ENCODE measurements at regions not wholly inside any gene's neighbourhood (a gene's known extent, or its start where the extent isn't known, plus 50 kb on each side); places are given as distances from the start of the nearest gene placed in this dataset.
"Not testable (repeated sequence)": the region's sequence is repeated elsewhere in the genome, so short reads cannot be mapped to it uniquely, and the experiment has no call there.

- no peak for DNase-seq (ENCODE audit: low spot score in 2 of 2)
- no peaks in the 10 kb centered on the region for H3K36me3 Mint-ChIP-seq (ENCODE audit: insufficient read depth)
Observed at GRCh38 chr5:158234323-158235158, 375.6 kb upstream of the CLINT1 start.

GRCh38 chr5:158233735-158234322, 374.9 kb upstream of the CLINT1 start:
- Mint-ChIP-seq H3K4me3 (no peak overlapping the region), H3K4me1 (no peaks in the 10 kb centered on the region), H3K27me3 (no peaks in the 10 kb centered on the region), H3K27ac (ENCODE audit: low read depth) (no peak overlapping the region), H3K36me3 (ENCODE audit: insufficient read depth) (no peaks in the 10 kb centered on the region), H3K9me3 (no peaks in the 10 kb centered on the region)
- DNase-seq (ENCODE audit: low spot score in 2 of 2) (no peak), ATAC-seq (replicated peaks; ENCODE audit: extremely low read depth, poor library complexity, severe bottlenecking) (no peak)

More at GRCh38 chr5:158234323-158235158, 375.6 kb upstream of the CLINT1 start:
- no peak for ATAC-seq (replicated peaks; ENCODE audit: extremely low read depth, poor library complexity, severe bottlenecking)
- Mint-ChIP-seq H3K4me3 (no peak overlapping the region), H3K27me3 (no peaks in the 10 kb centered on the region), H3K9me3 (no peaks in the 10 kb centered on the region), H3K27ac (ENCODE audit: low read depth) (no peak overlapping the region), H3K4me1 (no peaks in the 10 kb centered on the region)

GRCh38 chr5:158227314-158227713, 368.4 kb upstream of the CLINT1 start:
- DNase-seq (ENCODE audit: low spot score in 2 of 2); H3K27ac Mint-ChIP-seq (ENCODE audit: low read depth); H3K27me3 Mint-ChIP-seq; H3K36me3 Mint-ChIP-seq (ENCODE audit: insufficient read depth); H3K4me1 Mint-ChIP-seq; H3K4me3 Mint-ChIP-seq; ATAC-seq (replicated peaks; ENCODE audit: extremely low read depth, poor library complexity, severe bottlenecking); H3K9me3 Mint-ChIP-seq: not testable (repeated sequence)

GRCh38 chr5:158226496-158226895, 367.6 kb upstream of the CLINT1 start:
- no peak for DNase-seq (ENCODE audit: low spot score in 2 of 2)
- Mint-ChIP-seq H3K27ac (ENCODE audit: low read depth) (no peak overlapping the region), H3K27me3 (peaks cover 9% of the 10 kb centered on the region), H3K36me3 (ENCODE audit: insufficient read depth) (no peaks in the 10 kb centered on the region), H3K4me1 (no peaks in the 10 kb centered on the region), H3K9me3 (no peaks in the 10 kb centered on the region), H3K4me3 (no peak overlapping the region)
- no peak for ATAC-seq (replicated peaks; ENCODE audit: extremely low read depth, poor library complexity, severe bottlenecking)

- H3K27me3 Mint-ChIP-seq: peaks cover 9% of the 10 kb centered on the region
- no peaks in the 10 kb centered on the region for H3K9me3 Mint-ChIP-seq
- H3K4me3 Mint-ChIP-seq: no peak overlapping the region
- DNase-seq (ENCODE audit: low spot score in 2 of 2) (no peak), ATAC-seq (replicated peaks; ENCODE audit: extremely low read depth, poor library complexity, severe bottlenecking) (no peak)
- H3K36me3 Mint-ChIP-seq (ENCODE audit: insufficient read depth): no peaks in the 10 kb centered on the region
- no peaks in the 10 kb centered on the region for H3K4me1 Mint-ChIP-seq
- no peak overlapping the region for H3K27ac Mint-ChIP-seq (ENCODE audit: low read depth)
Observed at GRCh38 chr5:158224253-158224652, 365.3 kb upstream of the CLINT1 start.

- Mint-ChIP-seq H3K36me3 (ENCODE audit: insufficient read depth) (no peaks in the 10 kb centered on the region), H3K9me3 (no peaks in the 10 kb centered on the region)
Observed at GRCh38 chr5:158223054-158223600, 364.2 kb upstream of the CLINT1 start.

GRCh38 chr5:158212917-158213316, 354.0 kb upstream of the CLINT1 start:
- DNase-seq (ENCODE audit: low spot score in 2 of 2) (no peak), ATAC-seq (replicated peaks; ENCODE audit: extremely low read depth, poor library complexity, severe bottlenecking) (no peak)
- H3K27ac Mint-ChIP-seq (ENCODE audit: low read depth): no peak overlapping the region
- no peaks in the 10 kb centered on the region for H3K36me3 Mint-ChIP-seq (ENCODE audit: insufficient read depth)
- H3K27me3 Mint-ChIP-seq: no peaks in the 10 kb centered on the region
- no peaks in the 10 kb centered on the region for H3K4me1 Mint-ChIP-seq
- no peak overlapping the region for H3K4me3 Mint-ChIP-seq
- peaks cover 5% of the 10 kb centered on the region for H3K9me3 Mint-ChIP-seq

More at GRCh38 chr5:158223054-158223600, 364.2 kb upstream of the CLINT1 start:
- ATAC-seq (replicated peaks; ENCODE audit: extremely low read depth, poor library complexity, severe bottlenecking) (no peak), DNase-seq (ENCODE audit: low spot score in 2 of 2) (no peak)
- Mint-ChIP-seq H3K27me3 (peaks cover 9% of the 10 kb centered on the region), H3K27ac (ENCODE audit: low read depth) (no peak overlapping the region), H3K4me3 (no peak overlapping the region), H3K4me1 (no peaks in the 10 kb centered on the region)

- Mint-ChIP-seq H3K4me3 (no peak overlapping the region), H3K27me3 (no peaks in the 10 kb centered on the region), H3K4me1 (no peaks in the 10 kb centered on the region), H3K36me3 (ENCODE audit: insufficient read depth) (no peaks in the 10 kb centered on the region), H3K9me3 (no peaks in the 10 kb centered on the region), H3K27ac (ENCODE audit: low read depth) (no peak overlapping the region)
- DNase-seq (ENCODE audit: low spot score in 2 of 2): no peak
- ATAC-seq (replicated peaks; ENCODE audit: extremely low read depth, poor library complexity, severe bottlenecking): no peak
Observed at GRCh38 chr5:158212237-158212636, 353.3 kb upstream of the CLINT1 start.

GRCh38 chr5:158209219-158209908, 350.4 kb upstream of the CLINT1 start:
- no peaks in the 10 kb centered on the region for H3K4me1 Mint-ChIP-seq
- ATAC-seq (replicated peaks; ENCODE audit: extremely low read depth, poor library complexity, severe bottlenecking) (no peak), DNase-seq (ENCODE audit: low spot score in 2 of 2) (no peak)
- H3K36me3 Mint-ChIP-seq (ENCODE audit: insufficient read depth): no peaks in the 10 kb centered on the region
- no peaks in the 10 kb centered on the region for H3K9me3 Mint-ChIP-seq
- H3K27ac Mint-ChIP-seq (ENCODE audit: low read depth): no peak overlapping the region
- H3K4me3 Mint-ChIP-seq: no peak overlapping the region
- no peaks in the 10 kb centered on the region for H3K27me3 Mint-ChIP-seq

- DNase-seq (ENCODE audit: low spot score in 2 of 2) (no peak), ATAC-seq (replicated peaks; ENCODE audit: extremely low read depth, poor library complexity, severe bottlenecking) (no peak)
- Mint-ChIP-seq H3K36me3 (ENCODE audit: insufficient read depth) (no peaks in the 10 kb centered on the region), H3K27ac (ENCODE audit: low read depth) (no peak overlapping the region), H3K4me3 (no peak overlapping the region), H3K27me3 (no peaks in the 10 kb centered on the region), H3K9me3 (no peaks in the 10 kb centered on the region), H3K4me1 (no peaks in the 10 kb centered on the region)
Observed at GRCh38 chr5:158207733-158208132, 348.8 kb upstream of the CLINT1 start.

GRCh38 chr5:158205992-158206391, 347.0 kb upstream of the CLINT1 start:
- no peaks in the 10 kb centered on the region for H3K36me3 Mint-ChIP-seq (ENCODE audit: insufficient read depth)
- no peak for DNase-seq (ENCODE audit: low spot score in 2 of 2)
- H3K4me1 Mint-ChIP-seq: no peaks in the 10 kb centered on the region
- no peaks in the 10 kb centered on the region for H3K9me3 Mint-ChIP-seq
- no peak for ATAC-seq (replicated peaks; ENCODE audit: extremely low read depth, poor library complexity, severe bottlenecking)
- H3K27ac Mint-ChIP-seq (ENCODE audit: low read depth): no peak overlapping the region
- no peaks in the 10 kb centered on the region for H3K27me3 Mint-ChIP-seq
- no peak overlapping the region for H3K4me3 Mint-ChIP-seq

- peaks cover 8% of the 10 kb centered on the region for H3K27me3 Mint-ChIP-seq
- no peak overlapping the region for H3K4me3 Mint-ChIP-seq
- no peak for ATAC-seq (replicated peaks; ENCODE audit: extremely low read depth, poor library complexity, severe bottlenecking)
- no peak overlapping the region for H3K27ac Mint-ChIP-seq (ENCODE audit: low read depth)
- H3K9me3 Mint-ChIP-seq: no peaks in the 10 kb centered on the region
- H3K36me3 Mint-ChIP-seq (ENCODE audit: insufficient read depth): no peaks in the 10 kb centered on the region
- no peaks in the 10 kb centered on the region for H3K4me1 Mint-ChIP-seq
- DNase-seq (ENCODE audit: low spot score in 2 of 2): no peak
Observed at GRCh38 chr5:158203261-158203660, 344.3 kb upstream of the CLINT1 start.

All from central memory CD8-positive, alpha-beta T cell (primary cell).